ENCODE measurements at regions not wholly inside any gene's neighbourhood (a gene's known extent, or its start where the extent isn't known, plus 50 kb on each side); places are given as distances from the start of the nearest gene placed in this dataset.

- TF ChIP-seq CTCF (IDR thresholded peaks at IDR 0.05) (no peak), ZFX (IDR thresholded peaks at IDR 0.05; ENCODE audit: borderline replicate concordance) (no peak)
- H3K27ac ChIP-seq: no peak overlapping the region
Observed at GRCh38 chr6:122035173-122035572, 364.3 kb upstream of the HSF2 start.

GRCh38 chr6:122040261-122040660 lies 359.2 kb upstream of the HSF2 start:
- TF ChIP-seq CTCF (IDR thresholded peaks at IDR 0.05) (no peak), ZFX (IDR thresholded peaks at IDR 0.05; ENCODE audit: borderline replicate concordance) (no peak)
- H3K27ac ChIP-seq: no peak overlapping the region

- H3K27ac ChIP-seq: no peak overlapping the region
- TF ChIP-seq ZFX (IDR thresholded peaks at IDR 0.05; ENCODE audit: borderline replicate concordance): no peak
- no peak for TF ChIP-seq CTCF (IDR thresholded peaks at IDR 0.05)
Observed at GRCh38 chr6:122042380-122042779, 357.1 kb upstream of the HSF2 start.

- no peak for TF ChIP-seq ZFX (IDR thresholded peaks at IDR 0.05; ENCODE audit: borderline replicate concordance)
- TF ChIP-seq CTCF (IDR thresholded peaks at IDR 0.05): no peak
- H3K27ac ChIP-seq: no peak overlapping the region
Observed at GRCh38 chr6:122042960-122043735, 356.3 kb upstream of the HSF2 start.

- no peak for TF ChIP-seq CTCF (IDR thresholded peaks at IDR 0.05)
- TF ChIP-seq ZFX (IDR thresholded peaks at IDR 0.05; ENCODE audit: borderline replicate concordance): no peak
- no peak overlapping the region for H3K27ac ChIP-seq
Observed at GRCh38 chr6:122048570-122048969, 350.9 kb upstream of the HSF2 start.

- H3K27ac ChIP-seq: no peak overlapping the region
- TF ChIP-seq ZFX (IDR thresholded peaks at IDR 0.05; ENCODE audit: borderline replicate concordance): no peak
- no peak for TF ChIP-seq CTCF (IDR thresholded peaks at IDR 0.05)
Observed at GRCh38 chr6:122049341-122049740, 350.1 kb upstream of the HSF2 start.

GRCh38 chr6:122050242-122050755 lies 349.2 kb upstream of the HSF2 start:
- no peak overlapping the region for H3K27ac ChIP-seq

More at GRCh38 chr6:122050242-122050755, 349.2 kb upstream of the HSF2 start:
- TF ChIP-seq CTCF (IDR thresholded peaks at IDR 0.05) (no peak), ZFX (IDR thresholded peaks at IDR 0.05; ENCODE audit: borderline replicate concordance) (no peak)
